ENCODE measurements at regions not wholly inside any gene's neighbourhood (a gene's known extent, or its start where the extent isn't known, plus 50 kb on each side); places are given as distances from the start of the nearest gene placed in this dataset.

DNA sequence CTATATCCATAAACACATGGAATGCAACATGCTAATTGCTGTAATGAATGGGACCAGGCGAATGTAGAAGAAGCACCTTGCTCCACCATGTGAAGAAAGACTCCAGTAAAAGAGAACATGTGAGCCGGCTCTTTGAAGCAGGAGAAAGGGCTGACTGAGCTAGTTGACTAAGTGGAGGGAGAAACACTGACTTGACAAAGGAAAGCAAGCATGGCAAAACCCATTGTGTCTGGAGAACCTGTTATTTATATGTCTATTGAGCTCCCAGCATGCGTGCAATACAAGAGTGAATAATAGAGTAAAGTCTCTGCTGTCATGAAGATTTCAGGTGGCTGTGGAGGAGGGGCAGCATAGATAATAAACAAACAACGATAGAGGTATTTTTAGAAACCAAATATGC, 559.9 kb downstream of the RAB28 start:
- Mint-ChIP-seq H3K4me1 (peaks cover 20% of the 10 kb centered on the region), H3K27ac (no peak overlapping the region; the same call in 1 of the 2 replicates), H3K27me3 (ENCODE audit: insufficient read depth, low read depth, poor library complexity) (no peaks in the 10 kb centered on the region), H3K36me3 (ENCODE audit: low read depth) (no peaks in the 10 kb centered on the region), H3K4me3 (no peak overlapping the region), H3K9me3 (no peaks in the 10 kb centered on the region; the same call in 2 of the 3 replicates)
- Histone ChIP-seq H3K36me3 (ENCODE audit: insufficient read depth) (no peaks in the 10 kb centered on the region), H3K9me2 (ENCODE audit: insufficient read depth) (peaks cover 11% of the 10 kb centered on the region), H3F3A (replicated peaks; ENCODE audit: low read depth) (no peaks in the 10 kb centered on the region), H3K27me3 (ENCODE audit: insufficient read depth) (no peaks in the 10 kb centered on the region), H2AFZ (no peak overlapping the region), H3K27ac (ENCODE audit: low read depth) (no peak overlapping the region), H3K4me2 (peak overlapping the region; percentile 59), H4K20me1 (replicated peaks; ENCODE audit: insufficient read depth) (no peaks in the 10 kb centered on the region), H3K4me3 (no peak overlapping the region), H3K79me2 (replicated peaks; ENCODE audit: insufficient read depth) (no peaks in the 10 kb centered on the region), H3K4me1 (ENCODE audit: insufficient read depth) (peaks cover 10% of the 10 kb centered on the region)
- peak; percentile 26 for DNase-seq (ENCODE audit: low spot score)
- TF ChIP-seq, protein P1, sequence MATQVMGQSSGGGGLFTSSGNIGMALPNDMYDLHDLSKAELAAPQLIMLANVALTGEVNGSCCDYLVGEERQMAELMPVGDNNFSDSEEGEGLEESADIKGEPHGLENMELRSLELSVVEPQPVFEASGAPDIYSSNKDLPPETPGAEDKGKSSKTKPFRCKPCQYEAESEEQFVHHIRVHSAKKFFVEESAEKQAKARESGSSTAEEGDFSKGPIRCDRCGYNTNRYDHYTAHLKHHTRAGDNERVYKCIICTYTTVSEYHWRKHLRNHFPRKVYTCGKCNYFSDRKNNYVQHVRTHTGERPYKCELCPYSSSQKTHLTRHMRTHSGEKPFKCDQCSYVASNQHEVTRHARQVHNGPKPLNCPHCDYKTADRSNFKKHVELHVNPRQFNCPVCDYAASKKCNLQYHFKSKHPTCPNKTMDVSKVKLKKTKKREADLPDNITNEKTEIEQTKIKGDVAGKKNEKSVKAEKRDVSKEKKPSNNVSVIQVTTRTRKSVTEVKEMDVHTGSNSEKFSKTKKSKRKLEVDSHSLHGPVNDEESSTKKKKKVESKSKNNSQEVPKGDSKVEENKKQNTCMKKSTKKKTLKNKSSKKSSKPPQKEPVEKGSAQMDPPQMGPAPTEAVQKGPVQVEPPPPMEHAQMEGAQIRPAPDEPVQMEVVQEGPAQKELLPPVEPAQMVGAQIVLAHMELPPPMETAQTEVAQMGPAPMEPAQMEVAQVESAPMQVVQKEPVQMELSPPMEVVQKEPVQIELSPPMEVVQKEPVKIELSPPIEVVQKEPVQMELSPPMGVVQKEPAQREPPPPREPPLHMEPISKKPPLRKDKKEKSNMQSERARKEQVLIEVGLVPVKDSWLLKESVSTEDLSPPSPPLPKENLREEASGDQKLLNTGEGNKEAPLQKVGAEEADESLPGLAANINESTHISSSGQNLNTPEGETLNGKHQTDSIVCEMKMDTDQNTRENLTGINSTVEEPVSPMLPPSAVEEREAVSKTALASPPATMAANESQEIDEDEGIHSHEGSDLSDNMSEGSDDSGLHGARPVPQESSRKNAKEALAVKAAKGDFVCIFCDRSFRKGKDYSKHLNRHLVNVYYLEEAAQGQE (IDR thresholded peaks at IDR 0.05; ENCODE audit: unreplicated experiment) = no peak
- TF ChIP-seq, protein P2, sequence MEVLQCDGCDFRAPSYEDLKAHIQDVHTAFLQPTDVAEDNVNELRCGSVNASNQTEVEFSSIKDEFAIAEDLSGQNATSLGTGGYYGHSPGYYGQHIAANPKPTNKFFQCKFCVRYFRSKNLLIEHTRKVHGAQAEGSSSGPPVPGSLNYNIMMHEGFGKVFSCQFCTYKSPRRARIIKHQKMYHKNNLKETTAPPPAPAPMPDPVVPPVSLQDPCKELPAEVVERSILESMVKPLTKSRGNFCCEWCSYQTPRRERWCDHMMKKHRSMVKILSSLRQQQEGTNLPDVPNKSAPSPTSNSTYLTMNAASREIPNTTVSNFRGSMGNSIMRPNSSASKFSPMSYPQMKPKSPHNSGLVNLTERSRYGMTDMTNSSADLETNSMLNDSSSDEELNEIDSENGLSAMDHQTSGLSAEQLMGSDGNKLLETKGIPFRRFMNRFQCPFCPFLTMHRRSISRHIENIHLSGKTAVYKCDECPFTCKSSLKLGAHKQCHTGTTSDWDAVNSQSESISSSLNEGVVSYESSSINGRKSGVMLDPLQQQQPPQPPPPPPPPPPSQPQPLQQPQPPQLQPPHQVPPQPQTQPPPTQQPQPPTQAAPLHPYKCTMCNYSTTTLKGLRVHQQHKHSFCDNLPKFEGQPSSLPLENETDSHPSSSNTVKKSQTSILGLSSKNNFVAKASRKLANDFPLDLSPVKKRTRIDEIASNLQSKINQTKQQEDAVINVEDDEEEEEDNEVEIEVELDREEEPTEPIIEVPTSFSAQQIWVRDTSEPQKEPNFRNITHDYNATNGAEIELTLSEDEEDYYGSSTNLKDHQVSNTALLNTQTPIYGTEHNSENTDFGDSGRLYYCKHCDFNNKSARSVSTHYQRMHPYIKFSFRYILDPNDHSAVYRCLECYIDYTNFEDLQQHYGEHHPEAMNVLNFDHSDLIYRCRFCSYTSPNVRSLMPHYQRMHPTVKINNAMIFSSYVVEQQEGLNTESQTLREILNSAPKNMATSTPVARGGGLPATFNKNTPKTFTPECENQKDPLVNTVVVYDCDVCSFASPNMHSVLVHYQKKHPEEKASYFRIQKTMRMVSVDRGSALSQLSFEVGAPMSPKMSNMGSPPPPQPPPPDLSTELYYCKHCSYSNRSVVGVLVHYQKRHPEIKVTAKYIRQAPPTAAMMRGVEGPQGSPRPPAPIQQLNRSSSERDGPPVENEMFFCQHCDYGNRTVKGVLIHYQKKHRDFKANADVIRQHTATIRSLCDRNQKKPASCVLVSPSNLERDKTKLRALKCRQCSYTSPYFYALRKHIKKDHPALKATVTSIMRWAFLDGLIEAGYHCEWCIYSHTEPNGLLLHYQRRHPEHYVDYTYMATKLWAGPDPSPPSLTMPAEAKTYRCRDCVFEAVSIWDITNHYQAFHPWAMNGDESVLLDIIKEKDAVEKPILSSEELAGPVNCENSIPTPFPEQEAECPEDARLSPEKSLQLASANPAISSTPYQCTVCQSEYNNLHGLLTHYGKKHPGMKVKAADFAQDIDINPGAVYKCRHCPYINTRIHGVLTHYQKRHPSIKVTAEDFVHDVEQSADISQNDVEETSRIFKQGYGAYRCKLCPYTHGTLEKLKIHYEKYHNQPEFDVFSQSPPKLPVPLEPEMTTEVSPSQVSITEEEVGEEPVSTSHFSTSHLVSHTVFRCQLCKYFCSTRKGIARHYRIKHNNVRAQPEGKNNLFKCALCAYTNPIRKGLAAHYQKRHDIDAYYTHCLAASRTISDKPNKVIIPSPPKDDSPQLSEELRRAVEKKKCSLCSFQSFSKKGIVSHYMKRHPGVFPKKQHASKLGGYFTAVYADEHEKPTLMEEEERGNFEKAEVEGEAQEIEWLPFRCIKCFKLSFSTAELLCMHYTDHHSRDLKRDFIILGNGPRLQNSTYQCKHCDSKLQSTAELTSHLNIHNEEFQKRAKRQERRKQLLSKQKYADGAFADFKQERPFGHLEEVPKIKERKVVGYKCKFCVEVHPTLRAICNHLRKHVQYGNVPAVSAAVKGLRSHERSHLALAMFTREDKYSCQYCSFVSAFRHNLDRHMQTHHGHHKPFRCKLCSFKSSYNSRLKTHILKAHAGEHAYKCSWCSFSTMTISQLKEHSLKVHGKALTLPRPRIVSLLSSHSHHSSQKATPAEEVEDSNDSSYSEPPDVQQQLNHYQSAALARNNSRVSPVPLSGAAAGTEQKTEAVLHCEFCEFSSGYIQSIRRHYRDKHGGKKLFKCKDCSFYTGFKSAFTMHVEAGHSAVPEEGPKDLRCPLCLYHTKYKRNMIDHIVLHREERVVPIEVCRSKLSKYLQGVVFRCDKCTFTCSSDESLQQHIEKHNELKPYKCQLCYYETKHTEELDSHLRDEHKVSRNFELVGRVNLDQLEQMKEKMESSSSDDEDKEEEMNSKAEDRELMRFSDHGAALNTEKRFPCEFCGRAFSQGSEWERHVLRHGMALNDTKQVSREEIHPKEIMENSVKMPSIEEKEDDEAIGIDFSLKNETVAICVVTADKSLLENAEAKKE (CRISPR knock-in tag; IDR thresholded peaks at IDR 0.05) = peak; percentile 59; the same call in 1 of the 2 replicates
- ATAC-seq = peak; percentile 76
